GM23338 (cell line): ENCODE measurements at regions not wholly inside any gene's neighbourhood (a gene's known extent, or its start where the extent isn't known, plus 50 kb on each side); places are given as distances from the start of the nearest gene placed in this dataset.

Source experiments
- ATAC-seq: fragments of 200-7000 bp; cut with Tn5 transposase; 3 replicates; pipeline ENCODE4 v1.9.1; 2020
- DNase-seq: peaks from one replicate; pipeline ENCODE4 v3.0.0-alpha.2; 2015; ENCODE audit warnings: low spot score
- H2AFZ ChIP-seq: fragments of 200-600 bp; sonication (generic); 2 replicates; pipeline ENCODE4 v1.8.0; 2016; ENCODE audit warnings: antibody characterized with exemption, mild to moderate bottlenecking, moderate library complexity
- H3F3A ChIP-seq: fragments of 200-600 bp; sonication (generic); replicated peaks from 2 replicates; pipeline ENCODE4 v1.8.0; 2017; ENCODE audit warnings: antibody characterized with exemption, mixed run types, low read depth
- H3K27ac ChIP-seq: fragments of 200-600 bp; sonication (generic); 2 replicates; pipeline ENCODE4 v1.6.1; 2016; ENCODE audit warnings: low read depth
- H3K27me3 ChIP-seq: fragments of 200-600 bp; sonication (generic); 2 replicates; pipeline ENCODE4 v1.8.0; 2016; ENCODE audit warnings: mild to moderate bottlenecking, mixed run types, moderate library complexity; ENCODE audit not compliant: insufficient read depth
- H3K36me3 ChIP-seq: fragments of 200-600 bp; sonication (generic); 2 replicates; pipeline ENCODE4 v1.8.0; 2016; ENCODE audit warnings: mild to moderate bottlenecking; ENCODE audit not compliant: insufficient read depth
- H3K4me1 ChIP-seq: fragments of 200-600 bp; sonication (generic); 2 replicates; pipeline ENCODE4 v1.8.0; 2016; ENCODE audit warnings: mild to moderate bottlenecking, moderate library complexity; ENCODE audit not compliant: insufficient read depth
- H3K4me2 ChIP-seq: fragments of 200-600 bp; sonication (generic); 2 replicates; pipeline ENCODE4 v1.7.1; 2017; ENCODE audit warnings: mixed run types
- H3K4me3 ChIP-seq: fragments of 200-600 bp; sonication (generic); 2 replicates; pipeline ENCODE4 v1.6.1; 2016; ENCODE audit warnings: mixed run types
- H3K79me2 ChIP-seq: fragments of 200-600 bp; sonication (generic); replicated peaks from 2 replicates; pipeline ENCODE4 v1.8.0; 2017; ENCODE audit warnings: mild to moderate bottlenecking; ENCODE audit not compliant: insufficient read depth
- H3K9me2 ChIP-seq: fragments of 200-600 bp; sonication (generic); 2 replicates; pipeline ENCODE4 v1.8.0; 2017; ENCODE audit not compliant: insufficient read depth
- H4K20me1 ChIP-seq: fragments of 200-600 bp; sonication (generic); replicated peaks from 2 replicates; pipeline ENCODE4 v1.8.0; 2017; ENCODE audit warnings: mild to moderate bottlenecking; ENCODE audit not compliant: insufficient read depth
- H3K27ac Mint-ChIP-seq: 2 replicates; pipeline ENCODE4 v1.8.0; 2020; ENCODE audit warnings: inconsistent platforms, mild to moderate bottlenecking, moderate library complexity, mixed read lengths
- H3K27me3 Mint-ChIP-seq: 3 replicates; pipeline ENCODE4 v1.8.0; 2022; ENCODE audit warnings: low read depth, mild to moderate bottlenecking, moderate library complexity, mixed read lengths, inconsistent platforms; ENCODE audit not compliant: insufficient read depth, poor library complexity
- H3K36me3 Mint-ChIP-seq: 3 replicates; pipeline ENCODE4 v1.8.0; 2021; ENCODE audit warnings: low read depth, mild to moderate bottlenecking, inconsistent platforms, moderate library complexity, mixed read lengths
- H3K4me1 Mint-ChIP-seq: 3 replicates; pipeline ENCODE4 v1.8.0; 2020; ENCODE audit warnings: mild to moderate bottlenecking, inconsistent platforms, mixed read lengths
- H3K4me3 Mint-ChIP-seq: 3 replicates; pipeline ENCODE4 v1.8.0; 2021; ENCODE audit warnings: moderate library complexity, mild to moderate bottlenecking, inconsistent platforms, mixed read lengths
- H3K9me3 Mint-ChIP-seq: 3 replicates; pipeline ENCODE4 v1.8.0; 2020; ENCODE audit warnings: moderate library complexity, mild to moderate bottlenecking, inconsistent platforms, mixed read lengths
- CREB1 ChIP-seq: fragments of 250-450 bp; sonication (Bioruptor Pico); IDR thresholded peaks from 2 replicates; pipeline ENCODE4 v1.5.0; 2020; ENCODE audit warnings: low read depth, mild to moderate bottlenecking, moderate library complexity
- EZH2 ChIP-seq: fragments of 200-600 bp; sonication (generic); IDR thresholded peaks from one replicate; pipeline ENCODE4 v1.8.0; 2017; ENCODE audit warnings: antibody characterized with exemption, mild to moderate bottlenecking, low read depth; ENCODE audit not compliant: unreplicated experiment
- EZH2phosphoT487 ChIP-seq: fragments of 200-600 bp; sonication (generic); IDR thresholded peaks from one replicate; pipeline ENCODE4 v1.8.1; 2018; ENCODE audit warnings: antibody characterized with exemption; ENCODE audit not compliant: unreplicated experiment
- JUNB ChIP-seq: IDR thresholded peaks from one replicate; pipeline ENCODE4 v1.6.1; 2016; ENCODE audit warnings: antibody characterized with exemption; ENCODE audit not compliant: unreplicated experiment
- NANOG ChIP-seq: IDR thresholded peaks from 2 replicates; pipeline ENCODE4 v1.6.1; 2016; ENCODE audit warnings: antibody characterized with exemption, borderline replicate concordance
- POLR2AphosphoS5 ChIP-seq: IDR thresholded peaks from 2 replicates; pipeline ENCODE4 v1.6.1; 2016; ENCODE audit warnings: antibody characterized with exemption, low read depth
- STAT1 ChIP-seq: IDR thresholded peaks from one replicate; pipeline ENCODE4 v1.6.1; 2016; ENCODE audit warnings: antibody characterized with exemption; ENCODE audit not compliant: unreplicated experiment
- ZNF114 ChIP-seq: fragments of 250-450 bp; sonication (Bioruptor Pico); IDR thresholded peaks from 2 replicates; pipeline ENCODE4 v1.5.0; 2020; ENCODE audit warnings: mild to moderate bottlenecking, moderate library complexity
- ZNF331 ChIP-seq: fragments of 250-450 bp; sonication (Bioruptor Pico); IDR thresholded peaks from 2 replicates; pipeline ENCODE4 v1.5.0; 2020; ENCODE audit warnings: low read depth, mild to moderate bottlenecking, moderate library complexity
- ZNF462 ChIP-seq: fragments of 250-450 bp; sonication (Bioruptor Pico); IDR thresholded peaks from 2 replicates; pipeline ENCODE4 v1.5.0; 2020; ENCODE audit warnings: mild to moderate bottlenecking, moderate library complexity
- TF ChIP-seq, protein P1 (sequence below): IDR thresholded peaks from one replicate; pipeline ENCODE4 v1.6.1; 2018; ENCODE audit warnings: antibody characterized with exemption; ENCODE audit not compliant: unreplicated experiment
- TF ChIP-seq, protein P2 (sequence below): IDR thresholded peaks from 2 replicates; pipeline ENCODE4 v1.6.1; 2016; ENCODE audit warnings: antibody characterized with exemption
- TF ChIP-seq, protein P3 (sequence below), 2 experiments: fragments of 200-600 bp in 1 of 2; sonication (generic) in 1 of 2; conservative IDR thresholded peaks; 2 replicates each; pipeline versions ENCODE4 v1.5.1 to v1.6.1; 2016 to 2017; ENCODE audit warnings: antibody characterized with exemption in 2 of 2, low read depth in 2 of 2, mild to moderate bottlenecking in 2 of 2, moderate library complexity in 1 of 2

- no peaks in the 10 kb centered on the region for H3K27me3 Mint-ChIP-seq
- DNase-seq = no peak
- no peak overlapping the region for H3K27ac Mint-ChIP-seq
- peaks cover 16% of the 10 kb centered on the region for H3K4me1 Mint-ChIP-seq
- Histone ChIP-seq H3K4me1 (no peaks in the 10 kb centered on the region), H3F3A (no peaks in the 10 kb centered on the region), H3K4me3 (no peak overlapping the region), H3K79me2 (no peaks in the 10 kb centered on the region), H3K9me2 (no peaks in the 10 kb centered on the region), H2AFZ (no peak overlapping the region), H3K27me3 (no peaks in the 10 kb centered on the region), H4K20me1 (no peaks in the 10 kb centered on the region), H3K36me3 (no peaks in the 10 kb centered on the region), H3K4me2 (no peak overlapping the region), H3K27ac (no peak overlapping the region)
- no peak for TF ChIP-seq JUNB
- TF ChIP-seq STAT1 = no peak
- TF ChIP-seq ZNF331 = no peak
- TF ChIP-seq, protein P1, sequence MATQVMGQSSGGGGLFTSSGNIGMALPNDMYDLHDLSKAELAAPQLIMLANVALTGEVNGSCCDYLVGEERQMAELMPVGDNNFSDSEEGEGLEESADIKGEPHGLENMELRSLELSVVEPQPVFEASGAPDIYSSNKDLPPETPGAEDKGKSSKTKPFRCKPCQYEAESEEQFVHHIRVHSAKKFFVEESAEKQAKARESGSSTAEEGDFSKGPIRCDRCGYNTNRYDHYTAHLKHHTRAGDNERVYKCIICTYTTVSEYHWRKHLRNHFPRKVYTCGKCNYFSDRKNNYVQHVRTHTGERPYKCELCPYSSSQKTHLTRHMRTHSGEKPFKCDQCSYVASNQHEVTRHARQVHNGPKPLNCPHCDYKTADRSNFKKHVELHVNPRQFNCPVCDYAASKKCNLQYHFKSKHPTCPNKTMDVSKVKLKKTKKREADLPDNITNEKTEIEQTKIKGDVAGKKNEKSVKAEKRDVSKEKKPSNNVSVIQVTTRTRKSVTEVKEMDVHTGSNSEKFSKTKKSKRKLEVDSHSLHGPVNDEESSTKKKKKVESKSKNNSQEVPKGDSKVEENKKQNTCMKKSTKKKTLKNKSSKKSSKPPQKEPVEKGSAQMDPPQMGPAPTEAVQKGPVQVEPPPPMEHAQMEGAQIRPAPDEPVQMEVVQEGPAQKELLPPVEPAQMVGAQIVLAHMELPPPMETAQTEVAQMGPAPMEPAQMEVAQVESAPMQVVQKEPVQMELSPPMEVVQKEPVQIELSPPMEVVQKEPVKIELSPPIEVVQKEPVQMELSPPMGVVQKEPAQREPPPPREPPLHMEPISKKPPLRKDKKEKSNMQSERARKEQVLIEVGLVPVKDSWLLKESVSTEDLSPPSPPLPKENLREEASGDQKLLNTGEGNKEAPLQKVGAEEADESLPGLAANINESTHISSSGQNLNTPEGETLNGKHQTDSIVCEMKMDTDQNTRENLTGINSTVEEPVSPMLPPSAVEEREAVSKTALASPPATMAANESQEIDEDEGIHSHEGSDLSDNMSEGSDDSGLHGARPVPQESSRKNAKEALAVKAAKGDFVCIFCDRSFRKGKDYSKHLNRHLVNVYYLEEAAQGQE = no peak
- TF ChIP-seq CREB1 (CRISPR knock-in tag) = no peak
- TF ChIP-seq, protein P2, sequence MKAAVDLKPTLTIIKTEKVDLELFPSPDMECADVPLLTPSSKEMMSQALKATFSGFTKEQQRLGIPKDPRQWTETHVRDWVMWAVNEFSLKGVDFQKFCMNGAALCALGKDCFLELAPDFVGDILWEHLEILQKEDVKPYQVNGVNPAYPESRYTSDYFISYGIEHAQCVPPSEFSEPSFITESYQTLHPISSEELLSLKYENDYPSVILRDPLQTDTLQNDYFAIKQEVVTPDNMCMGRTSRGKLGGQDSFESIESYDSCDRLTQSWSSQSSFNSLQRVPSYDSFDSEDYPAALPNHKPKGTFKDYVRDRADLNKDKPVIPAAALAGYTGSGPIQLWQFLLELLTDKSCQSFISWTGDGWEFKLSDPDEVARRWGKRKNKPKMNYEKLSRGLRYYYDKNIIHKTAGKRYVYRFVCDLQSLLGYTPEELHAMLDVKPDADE = no peak
- no peak for TF ChIP-seq NANOG
- TF ChIP-seq EZH2phosphoT487 = no peak
- TF ChIP-seq, protein P3, sequence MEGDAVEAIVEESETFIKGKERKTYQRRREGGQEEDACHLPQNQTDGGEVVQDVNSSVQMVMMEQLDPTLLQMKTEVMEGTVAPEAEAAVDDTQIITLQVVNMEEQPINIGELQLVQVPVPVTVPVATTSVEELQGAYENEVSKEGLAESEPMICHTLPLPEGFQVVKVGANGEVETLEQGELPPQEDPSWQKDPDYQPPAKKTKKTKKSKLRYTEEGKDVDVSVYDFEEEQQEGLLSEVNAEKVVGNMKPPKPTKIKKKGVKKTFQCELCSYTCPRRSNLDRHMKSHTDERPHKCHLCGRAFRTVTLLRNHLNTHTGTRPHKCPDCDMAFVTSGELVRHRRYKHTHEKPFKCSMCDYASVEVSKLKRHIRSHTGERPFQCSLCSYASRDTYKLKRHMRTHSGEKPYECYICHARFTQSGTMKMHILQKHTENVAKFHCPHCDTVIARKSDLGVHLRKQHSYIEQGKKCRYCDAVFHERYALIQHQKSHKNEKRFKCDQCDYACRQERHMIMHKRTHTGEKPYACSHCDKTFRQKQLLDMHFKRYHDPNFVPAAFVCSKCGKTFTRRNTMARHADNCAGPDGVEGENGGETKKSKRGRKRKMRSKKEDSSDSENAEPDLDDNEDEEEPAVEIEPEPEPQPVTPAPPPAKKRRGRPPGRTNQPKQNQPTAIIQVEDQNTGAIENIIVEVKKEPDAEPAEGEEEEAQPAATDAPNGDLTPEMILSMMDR (conservative IDR thresholded peaks at IDR 0.05; ENCODE audit: low read depth in 2 of 2) = no peak
- no peak for TF ChIP-seq ZNF462
- no peak for TF ChIP-seq POLR2AphosphoS5
- TF ChIP-seq EZH2 = no peak
- no peak for TF ChIP-seq ZNF114
- H3K36me3 Mint-ChIP-seq = no peaks in the 10 kb centered on the region
- no peak overlapping the region for H3K4me3 Mint-ChIP-seq
- ATAC-seq = no peak
- no peaks in the 10 kb centered on the region for H3K9me3 Mint-ChIP-seq
Measured at GRCh38 chr4:123619326-123619725, 222.7 kb downstream of the SPRY1 start.
